Ovary (tissue), 7 donors: ENCODE measurements at regions not wholly inside any gene's neighbourhood (a gene's known extent, or its start where the extent isn't known, plus 50 kb on each side); places are given as distances from the start of the nearest gene placed in this dataset.

ENCODE experiments used
- DNase-seq, 5 donors: peaks; one replicate each; pipeline ENCODE4 v3.0.0-alpha.2; 2019 to 2020
- H3K27ac ChIP-seq, 2 donors: fragments of 200-600 bp; one replicate each; pipeline versions ENCODE4 v1.5.1 to v1.8.0; 2019 to 2022
- H3K27me3 ChIP-seq: fragments of 200-600 bp; one replicate; pipeline ENCODE4 v1.8.0; 2022
- H3K36me3 ChIP-seq: fragments of 200-600 bp; sonication (generic); one replicate; pipeline ENCODE4 v1.5.1; 2019
- H3K4me1 ChIP-seq: one replicate; pipeline ENCODE4 v1.8.1; 2013; ENCODE audit warnings: mild to moderate bottlenecking, moderate library complexity; ENCODE audit not compliant: insufficient read depth
- H3K4me3 ChIP-seq: fragments of 200-600 bp; sonication (generic); one replicate; pipeline ENCODE4 v1.5.1; 2017
- H3K9me3 ChIP-seq, 2 donors: fragments of 200-600 bp in 1 of 2; sonication (generic) in 1 of 2; one replicate each; pipeline versions ENCODE4 v1.5.1 to v1.8.1; 2013 to 2019; ENCODE audit warnings: mild to moderate bottlenecking in 1 of 2, moderate library complexity in 1 of 2
- CTCF ChIP-seq, 3 donors: fragments of 450-650 bp in 2 of 3; fragments of 200-600 bp in 1 of 3; IDR thresholded peaks; one replicate each; pipeline versions ENCODE4 v1.5.1 to v1.8.0; 2016 to 2022; ENCODE audit warnings: antibody characterized with exemption in 3 of 3, mild to moderate bottlenecking in 1 of 3
- EP300 ChIP-seq: sonication (generic); formaldehyde crosslinking; IDR thresholded peaks from one replicate; pipeline ENCODE4 v1.6.1; 2017; ENCODE audit warnings: antibody characterized with exemption
- POLR2A ChIP-seq: fragments of 450-650 bp; IDR thresholded peaks from one replicate; pipeline ENCODE4 v1.6.1; 2017; ENCODE audit warnings: antibody characterized with exemption, mild to moderate bottlenecking, moderate library complexity
- WGBS, 3 donors: extraction: QIAGEN DNeasy Blood & Tissue Kit in 1 of 3; methylation state at CpG; one replicate each; pipeline versions ENCODE4 v1.1.5 to v1.1.7; 2013 to 2017; 5-methylcytosine and 5-hydroxymethylcytosine counted together
- intact Hi-C, 4 donors: fragments of 100-400 bp; cut with DNase I; formaldehyde crosslinking; loops; one replicate each; pipeline versions ENCODE4 v1.11.0 to v1.15.1; 2022 to 2023
- donor health status: DM: no; HTN: no; CAD: no; lungs with moderate emphysema.
- donor health status: DM: no; HTN: no; CAD: no.
- donor health status: Bipolar disorder and iron deficiency.
- donor health status: DM: no; HTN: no; CAD: no.
- donor health status: DM: yes; HTN: yes; CAD: no.

- H3K4me1 ChIP-seq: no peaks in the 10 kb centered on the region
- H3K27ac ChIP-seq: no peak overlapping the region
- no peaks in the 10 kb centered on the region for H3K9me3 ChIP-seq
- no peaks in the 10 kb centered on the region for H3K36me3 ChIP-seq
- intact Hi-C loops: no loop called here
- no peak overlapping the region for H3K4me3 ChIP-seq
- TF ChIP-seq EP300 (no peak), POLR2A (no peak), CTCF (IDR thresholded peaks at IDR 0.05) (no peak)
- 67 to 80% (median 74%) methylated on average over 2 of the region's 2 CpGs for WGBS, 3 donors
- H3K27me3 ChIP-seq: no peaks in the 10 kb centered on the region
- DNase-seq: no peak
These were observed 184.1 kb upstream of the MBNL1 start for GRCh38 chr3:152084441-152085158.

GRCh38 chr3:152087153-152087552, 181.6 kb upstream of the MBNL1 start:
- Histone ChIP-seq H3K9me3 (no peaks in the 10 kb centered on the region), H3K36me3 (no peaks in the 10 kb centered on the region), H3K27me3 (no peaks in the 10 kb centered on the region), H3K4me1 (no peaks in the 10 kb centered on the region), H3K4me3 (no peak overlapping the region), H3K27ac (no peak overlapping the region)
- intact Hi-C loops: no loop called here
- no peak for DNase-seq
- TF ChIP-seq EP300 (no peak), POLR2A (no peak), CTCF (IDR thresholded peaks at IDR 0.05) (no peak)

GRCh38 chr3:152089528-152089927, 179.2 kb upstream of the MBNL1 start:
- no peak overlapping the region for H3K27ac ChIP-seq
- H3K36me3 ChIP-seq: no peaks in the 10 kb centered on the region
- no peaks in the 10 kb centered on the region for H3K4me1 ChIP-seq
- H3K4me3 ChIP-seq: no peak overlapping the region
- DNase-seq: no peak
- no peak for TF ChIP-seq POLR2A
- no peak for TF ChIP-seq CTCF (IDR thresholded peaks at IDR 0.05)
- no peak for TF ChIP-seq EP300
- H3K9me3 ChIP-seq: no peaks in the 10 kb centered on the region
- intact Hi-C loops: no loop called here
- H3K27me3 ChIP-seq: no peaks in the 10 kb centered on the region

GRCh38 chr3:152091725-152092124, 177.0 kb upstream of the MBNL1 start:
- WGBS, 3 donors: 84 to 96% (median 91%) methylated on average over 1 of the region's 1 CpG
- Histone ChIP-seq H3K9me3 (no peaks in the 10 kb centered on the region), H3K27me3 (no peaks in the 10 kb centered on the region), H3K27ac (no peak overlapping the region), H3K4me1 (no peaks in the 10 kb centered on the region), H3K36me3 (no peaks in the 10 kb centered on the region), H3K4me3 (no peak overlapping the region)
- TF ChIP-seq POLR2A (no peak), EP300 (no peak), CTCF (IDR thresholded peaks at IDR 0.05) (no peak)
- no peak for DNase-seq
- intact Hi-C loops: no loop called here

GRCh38 chr3:152093901-152094300, 174.8 kb upstream of the MBNL1 start:
- intact Hi-C loops: no loop called here
- Histone ChIP-seq H3K27me3 (no peaks in the 10 kb centered on the region), H3K36me3 (no peaks in the 10 kb centered on the region), H3K27ac (no peak overlapping the region), H3K9me3 (no peaks in the 10 kb centered on the region), H3K4me3 (no peak overlapping the region), H3K4me1 (no peaks in the 10 kb centered on the region)
- TF ChIP-seq EP300 (no peak), CTCF (IDR thresholded peaks at IDR 0.05) (no peak)
- DNase-seq: no peak
